Stimulated activated CD8-positive, alpha-beta memory T cell treated with anti-CD3 and anti-CD28 coated beads, Interleukin-4, amount 100 ng/mL, for 48 hours (primary cell): ENCODE measurements at regions not wholly inside any gene's neighbourhood (a gene's known extent, or its start where the extent isn't known, plus 50 kb on each side); places are given as distances from the start of the nearest gene placed in this dataset.

Source experiments
- DNase-seq: peaks from one replicate; pipeline ENCODE4 v3.0.0-alpha.2; 2020

GRCh38 chrX:13266641-13267345 lies 53.1 kb downstream of the ATXN3L start:
- DNase-seq: peak; percentile 37

- DNase-seq: no peak
These were observed 54.2 kb downstream of the ATXN3L start for GRCh38 chrX:13265549-13266132.

GRCh38 chrX:13265111-13265510 lies 54.7 kb downstream of the ATXN3L start:
- no peak for DNase-seq

GRCh38 chrX:13263560-13264251 lies 56.1 kb downstream of the ATXN3L start:
- DNase-seq: no peak

GRCh38 chrX:13261348-13261747 lies 58.5 kb downstream of the ATXN3L start:
- no peak for DNase-seq

- no peak for DNase-seq
These were observed 59.3 kb downstream of the ATXN3L start for GRCh38 chrX:13260598-13260997.

- no peak for DNase-seq
These were observed 61.1 kb downstream of the ATXN3L start for GRCh38 chrX:13258725-13259124.

GRCh38 chrX:13258052-13258444 lies 61.8 kb downstream of the ATXN3L start:
- no peak for DNase-seq

GRCh38 chrX:13257223-13258051 lies 62.4 kb downstream of the ATXN3L start:
- DNase-seq: no peak

GRCh38 chrX:13256603-13257002 lies 63.2 kb downstream of the ATXN3L start:
- no peak for DNase-seq

- DNase-seq: no peak
These were observed 65.0 kb downstream of the ATXN3L start for GRCh38 chrX:13254870-13255269.

GRCh38 chrX:13254076-13254785 lies 65.6 kb downstream of the ATXN3L start:
- no peak for DNase-seq

- DNase-seq: no peak
These were observed 66.6 kb downstream of the ATXN3L start for GRCh38 chrX:13253223-13253622.

GRCh38 chrX:13252726-13253125 lies 67.1 kb downstream of the ATXN3L start:
- no peak for DNase-seq

- no peak for DNase-seq
These were observed 68.8 kb downstream of the ATXN3L start for GRCh38 chrX:13250826-13251580.

GRCh38 chrX:13248867-13249486 lies 70.9 kb downstream of the ATXN3L start:
- no peak for DNase-seq

GRCh38 chrX:13239272-13239671 lies 80.6 kb downstream of the ATXN3L start:
- no peak for DNase-seq

- DNase-seq: no peak
These were observed 83.9 kb downstream of the ATXN3L start for GRCh38 chrX:13235930-13236329.

- no peak for DNase-seq
These were observed 87.4 kb downstream of the ATXN3L start for GRCh38 chrX:13232484-13232883.

- no peak for DNase-seq
These were observed 93.6 kb downstream of the ATXN3L start for GRCh38 chrX:13226214-13226613.

- DNase-seq: no peak
These were observed 95.8 kb downstream of the ATXN3L start for GRCh38 chrX:13223868-13224567.
